Muscle of leg (tissue), 3 donors: ENCODE measurements at regions not wholly inside any gene's neighbourhood (a gene's known extent, or its start where the extent isn't known, plus 50 kb on each side); places are given as distances from the start of the nearest gene placed in this dataset.
"Not testable (repeated sequence)": the region's sequence is repeated elsewhere in the genome, so short reads cannot be mapped to it uniquely, and the experiment has no call there.

Experiments used
- DNase-seq: peaks from one replicate; pipeline ENCODE4 v3.0.0; 2013
- H3K27ac ChIP-seq: one replicate; pipeline ENCODE4 v1.5.1; 2013; ENCODE audit warnings: mild to moderate bottlenecking, low read length, control low read depth
- H3K27me3 ChIP-seq: one replicate; pipeline ENCODE4 v1.6.1; 2013; ENCODE audit warnings: low read length; ENCODE audit not compliant: control insufficient read depth, insufficient read depth
- H3K36me3 ChIP-seq: one replicate; pipeline ENCODE4 v1.6.1; 2013; ENCODE audit warnings: low read length; ENCODE audit not compliant: control insufficient read depth, insufficient read depth
- H3K4me1 ChIP-seq: one replicate; pipeline ENCODE4 v1.6.1; 2013; ENCODE audit warnings: low read length; ENCODE audit not compliant: control insufficient read depth, insufficient read depth
- H3K4me3 ChIP-seq: one replicate; pipeline ENCODE4 v1.5.1; 2013; ENCODE audit warnings: low read length, control low read depth
- H3K9me3 ChIP-seq: replicated peaks from 2 replicates; pipeline ENCODE4 v1.6.1; 2013; ENCODE audit warnings: low read depth, low read length; ENCODE audit not compliant: control insufficient read depth
- WGBS: methylation state at CpG from one replicate; pipeline ENCODE4 v1.1.5; 2013; ENCODE audit warnings: missing lambda C conversion rate; ENCODE audit not compliant: insufficient coverage; 5-methylcytosine and 5-hydroxymethylcytosine counted together

- Histone ChIP-seq H3K27ac (no peak overlapping the region), H3K9me3 (peaks cover 19% of the 10 kb centered on the region), H3K4me1 (no peaks in the 10 kb centered on the region), H3K36me3 (no peaks in the 10 kb centered on the region), H3K27me3 (no peaks in the 10 kb centered on the region), H3K4me3 (no peak overlapping the region)
- DNase-seq, result no peak
- no CpG with 5 or more reads among the region's 4 CpGs for WGBS
Observed at GRCh38 chr4:86522349-86522748, 71.8 kb upstream of the PTPN13 start.

GRCh38 chr4:86523333-86523732, 70.8 kb upstream of the PTPN13 start:
- H3K27ac ChIP-seq, result no peak overlapping the region
- peaks cover 19% of the 10 kb centered on the region for H3K9me3 ChIP-seq
- WGBS, result 80% methylated on average over 2 of the region's 2 CpGs
- H3K36me3 ChIP-seq, result no peaks in the 10 kb centered on the region
- H3K4me3 ChIP-seq, result no peak overlapping the region
- DNase-seq, result no peak
- H3K4me1 ChIP-seq, result no peaks in the 10 kb centered on the region
- no peaks in the 10 kb centered on the region for H3K27me3 ChIP-seq

GRCh38 chr4:86527713-86528112, 66.4 kb upstream of the PTPN13 start:
- H3K27me3 ChIP-seq, H3K27ac ChIP-seq, H3K9me3 ChIP-seq, H3K4me3 ChIP-seq, H3K36me3 ChIP-seq, DNase-seq, H3K4me1 ChIP-seq: not testable (repeated sequence)
- WGBS, result no CpG with 5 or more reads among the region's 4 CpGs

GRCh38 chr4:86529436-86529835, 64.7 kb upstream of the PTPN13 start:
- H3K27ac ChIP-seq, result no peak overlapping the region
- H3K36me3 ChIP-seq, result no peaks in the 10 kb centered on the region
- no peaks in the 10 kb centered on the region for H3K27me3 ChIP-seq
- no peak overlapping the region for H3K4me3 ChIP-seq
- no CpG with 5 or more reads among the region's 2 CpGs for WGBS
- H3K4me1 ChIP-seq, result no peaks in the 10 kb centered on the region
- no peak for DNase-seq
- no peaks in the 10 kb centered on the region for H3K9me3 ChIP-seq

- H3K9me3 ChIP-seq, result no peaks in the 10 kb centered on the region
- no peaks in the 10 kb centered on the region for H3K4me1 ChIP-seq
- 89% methylated on average over 1 of the region's 1 CpG for WGBS
- no peak for DNase-seq
- no peaks in the 10 kb centered on the region for H3K27me3 ChIP-seq
- H3K36me3 ChIP-seq, result no peaks in the 10 kb centered on the region
- no peak overlapping the region for H3K27ac ChIP-seq
- H3K4me3 ChIP-seq, result no peak overlapping the region
Observed at GRCh38 chr4:86530183-86530582, 63.9 kb upstream of the PTPN13 start.

- WGBS, result 86% methylated on average over 1 of the region's 2 CpGs
- H3K27me3 ChIP-seq, result no peaks in the 10 kb centered on the region
- H3K9me3 ChIP-seq, result no peaks in the 10 kb centered on the region
- no peak overlapping the region for H3K27ac ChIP-seq
- no peaks in the 10 kb centered on the region for H3K4me1 ChIP-seq
- DNase-seq, result no peak
- no peak overlapping the region for H3K4me3 ChIP-seq
- H3K36me3 ChIP-seq, result no peaks in the 10 kb centered on the region
Observed at GRCh38 chr4:86531440-86531839, 62.7 kb upstream of the PTPN13 start.

- Histone ChIP-seq H3K27me3 (no peaks in the 10 kb centered on the region), H3K9me3 (no peaks in the 10 kb centered on the region), H3K27ac (no peak overlapping the region), H3K4me3 (no peak overlapping the region), H3K4me1 (no peaks in the 10 kb centered on the region), H3K36me3 (no peaks in the 10 kb centered on the region)
- no peak for DNase-seq
- no CpG with 5 or more reads among the region's 1 CpG for WGBS
Observed at GRCh38 chr4:86532851-86533250, 61.3 kb upstream of the PTPN13 start.

GRCh38 chr4:86536151-86536550, 58.0 kb upstream of the PTPN13 start:
- H3K9me3 ChIP-seq, result no peaks in the 10 kb centered on the region
- H3K27ac ChIP-seq, result no peak overlapping the region
- no CpG with 5 or more reads among the region's 2 CpGs for WGBS
- DNase-seq, result peak; percentile 34
- no peaks in the 10 kb centered on the region for H3K36me3 ChIP-seq
- H3K27me3 ChIP-seq, result peaks cover 3% of the 10 kb centered on the region
- H3K4me3 ChIP-seq, result no peak overlapping the region
- H3K4me1 ChIP-seq, result no peaks in the 10 kb centered on the region

GRCh38 chr4:86542319-86543027, 51.6 kb upstream of the PTPN13 start:
- H3K4me1 ChIP-seq, result no peaks in the 10 kb centered on the region
- H3K36me3 ChIP-seq, result no peaks in the 10 kb centered on the region
- H3K4me3 ChIP-seq, result no peak overlapping the region
- H3K9me3 ChIP-seq, result no peaks in the 10 kb centered on the region
- no peak overlapping the region for H3K27ac ChIP-seq
- H3K27me3 ChIP-seq, result peaks cover 3% of the 10 kb centered on the region
- 67% methylated on average over 2 of the region's 4 CpGs for WGBS
- no peak for DNase-seq

GRCh38 chr4:86543080-86543479, 51.0 kb upstream of the PTPN13 start:
- Histone ChIP-seq H3K4me3 (no peak overlapping the region), H3K9me3 (no peaks in the 10 kb centered on the region), H3K27me3 (peaks cover 3% of the 10 kb centered on the region), H3K36me3 (no peaks in the 10 kb centered on the region), H3K4me1 (no peaks in the 10 kb centered on the region), H3K27ac (peak overlapping the region; percentile 47)
- WGBS, result no CpG with 5 or more reads among the region's 3 CpGs
- no peak for DNase-seq
